HG03066 (cell line): ENCODE measurements at regions not wholly inside any gene's neighbourhood (a gene's known extent, or its start where the extent isn't known, plus 50 kb on each side); places are given as distances from the start of the nearest gene placed in this dataset.

Source experiments
- ATAC-seq: cut with Tn5 transposase; IDR thresholded peaks from one replicate; pipeline ENCODE4 v1.9.1; 2021; ENCODE audit warnings: low read depth; ENCODE audit not compliant: unreplicated experiment

DNA sequence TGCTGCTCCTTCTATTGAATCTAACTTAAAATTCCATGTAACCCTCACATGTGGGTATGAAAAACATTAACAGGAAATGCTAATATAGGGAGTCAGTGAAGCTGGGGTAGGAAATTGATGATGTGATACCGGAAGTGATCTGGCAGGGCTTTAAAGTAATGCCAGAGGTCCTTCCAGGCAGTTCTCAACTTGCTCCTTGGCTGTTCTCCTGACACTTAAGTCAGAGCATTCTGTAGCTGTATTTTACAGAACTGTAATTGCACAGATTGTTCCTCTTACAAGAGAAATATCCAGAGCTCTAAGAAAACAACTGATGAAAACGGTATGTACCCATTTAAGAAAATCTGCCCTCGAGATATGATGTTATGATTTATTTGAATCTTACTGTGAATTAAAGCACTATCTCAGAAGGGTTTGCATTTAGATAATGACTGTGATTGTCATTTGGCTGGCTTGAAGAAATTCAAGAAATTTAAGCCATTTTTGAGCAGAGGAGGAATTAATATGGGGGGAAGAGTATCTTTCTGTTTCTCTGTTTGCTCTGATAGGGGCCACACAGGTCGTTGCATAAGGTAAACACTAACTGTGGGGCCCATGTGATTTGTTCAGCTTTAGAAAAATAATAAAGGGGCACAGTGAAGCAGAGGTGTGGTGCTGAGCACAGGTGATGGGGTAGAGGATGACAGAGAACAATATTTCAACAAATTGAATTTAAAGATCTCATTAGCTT, 88.4 kb downstream of the BBS10 start:
- ATAC-seq, result no peak

DNA sequence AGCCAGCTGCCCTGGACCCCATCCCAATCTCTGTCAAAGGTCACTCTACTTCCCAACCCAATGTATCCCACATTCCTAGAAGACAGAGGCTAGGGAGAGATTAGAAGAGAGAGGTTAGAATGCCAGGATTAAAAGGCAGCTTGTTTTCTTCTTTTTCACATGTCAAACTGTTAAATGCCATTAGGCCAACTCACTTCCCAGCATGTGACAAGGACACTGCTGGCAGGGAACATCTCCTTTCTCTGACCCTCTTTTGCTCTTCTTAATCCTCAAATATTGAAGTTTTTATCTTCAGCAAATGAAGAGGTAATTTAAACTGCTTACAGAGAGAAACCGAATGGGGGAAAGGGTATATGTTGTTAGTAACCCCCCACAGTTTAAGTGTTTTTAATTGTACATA, 89.1 kb downstream of the BBS10 start:
- no peak for ATAC-seq

DNA sequence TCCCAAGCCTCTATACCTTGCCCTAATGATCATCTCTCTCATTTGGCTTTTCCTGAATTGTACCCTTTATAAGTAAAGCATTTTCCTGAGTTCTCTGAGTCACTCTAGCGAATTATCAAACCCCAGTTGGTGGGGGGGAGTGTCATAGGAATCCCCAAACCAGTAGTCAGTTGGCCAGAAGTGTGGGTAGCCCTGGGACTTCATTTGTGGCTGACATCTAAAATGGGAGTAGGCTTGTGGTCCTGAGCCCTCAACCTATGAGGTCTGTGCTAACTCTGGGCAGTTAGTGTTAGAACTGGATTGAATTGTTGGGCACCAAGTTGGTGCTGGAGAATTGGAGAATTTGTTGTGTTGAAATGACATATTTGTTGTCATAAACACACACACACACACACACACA, 91.3 kb downstream of the BBS10 start:
- no peak for ATAC-seq

DNA sequence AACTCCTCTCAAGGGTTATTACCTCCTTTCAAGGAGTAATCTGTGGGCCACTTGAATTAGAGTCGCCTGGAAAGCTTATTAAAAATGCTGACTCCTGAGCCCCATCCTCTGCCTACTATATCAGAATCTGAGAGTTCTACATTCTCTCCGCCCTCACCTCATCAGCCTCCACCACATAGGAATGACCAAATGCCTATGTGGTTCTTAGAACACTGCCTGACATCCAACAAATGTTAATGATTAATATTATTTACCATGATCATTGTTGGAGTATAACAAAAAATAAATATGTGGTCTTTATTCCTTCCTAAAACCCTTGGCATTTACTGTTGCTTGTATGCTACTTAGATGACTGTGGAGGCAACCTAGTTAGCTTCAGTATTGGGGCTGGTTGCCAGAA, 91.9 kb downstream of the BBS10 start:
- no peak for ATAC-seq

DNA sequence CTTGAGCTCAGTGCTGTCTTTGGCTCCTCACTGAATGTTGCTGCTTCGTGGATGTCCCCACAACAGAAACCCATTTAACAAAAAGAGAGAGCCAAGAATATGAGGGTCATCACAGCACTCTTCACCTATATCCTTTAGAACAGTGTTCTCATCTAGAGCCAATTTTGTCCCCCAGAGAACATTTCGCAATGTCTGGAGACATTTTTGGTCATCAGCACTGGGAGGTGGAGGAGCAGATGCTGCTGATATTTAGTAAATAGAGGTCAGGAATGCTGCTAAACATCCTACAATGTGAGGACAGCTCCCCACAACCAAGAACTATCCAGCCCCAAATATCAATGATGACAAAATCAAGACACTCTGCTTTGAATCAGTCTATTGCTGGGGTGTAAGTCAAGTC, 92.5 kb downstream of the BBS10 start:
- no peak for ATAC-seq

DNA sequence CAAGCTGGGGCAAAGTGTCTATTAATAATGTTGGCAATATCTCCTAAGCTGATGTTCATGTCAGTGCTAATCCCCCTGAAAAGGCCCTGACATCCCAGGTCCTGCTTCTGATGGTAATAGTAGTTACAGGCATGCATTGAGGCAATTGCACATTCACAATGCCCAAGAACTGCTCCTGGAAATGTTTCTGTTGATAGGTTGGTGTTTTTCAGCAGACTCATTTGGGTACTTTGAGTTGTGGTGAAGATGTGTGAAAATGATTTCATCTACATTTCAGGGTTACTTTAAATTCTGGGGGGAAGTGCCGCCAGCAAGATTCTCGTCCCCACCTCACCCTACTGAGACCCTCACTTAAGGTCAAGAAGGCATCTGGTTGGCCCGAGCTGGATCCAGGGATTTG, 92.9 kb downstream of the BBS10 start:
- ATAC-seq, result no peak

DNA sequence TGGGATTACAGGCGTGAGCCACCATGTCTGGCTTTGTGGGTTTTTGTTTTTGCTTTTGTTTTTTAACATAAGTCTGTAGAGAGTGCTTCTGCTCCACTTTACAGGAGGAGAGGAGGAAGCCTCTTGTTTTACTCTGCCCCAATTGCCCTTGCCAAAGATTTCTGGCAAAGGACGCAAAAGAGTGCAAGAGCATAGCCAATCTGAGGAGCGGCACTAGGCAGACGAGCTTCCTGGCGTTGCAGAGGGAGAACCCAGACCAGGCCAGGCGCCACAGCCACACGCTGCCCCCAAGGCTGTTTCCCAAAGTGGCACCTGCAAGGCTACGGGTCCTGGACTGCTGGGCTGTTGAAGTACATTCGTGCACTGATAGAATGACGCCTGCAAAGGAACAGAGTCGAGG, 96.2 kb downstream of the BBS10 start:
- no peak for ATAC-seq

DNA sequence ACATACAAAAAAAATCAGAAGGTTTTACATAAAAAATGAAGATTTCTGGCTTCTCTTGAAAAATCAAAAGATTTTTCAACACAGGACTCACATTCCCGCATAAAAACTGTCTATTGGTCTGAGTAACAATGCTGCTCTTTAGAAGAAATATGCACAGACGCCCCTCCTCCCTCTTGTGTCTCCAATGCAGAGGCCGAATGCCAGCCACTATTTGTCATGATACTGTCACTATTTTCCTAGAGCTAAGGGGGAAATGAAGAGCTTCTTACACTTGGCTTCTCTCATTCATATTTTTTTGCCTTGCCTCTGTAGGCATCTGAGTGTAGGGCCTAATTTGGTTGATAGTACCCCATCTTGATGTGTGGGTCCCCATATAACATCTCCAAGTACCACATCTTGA, 98.0 kb downstream of the BBS10 start:
- ATAC-seq, result no peak

DNA sequence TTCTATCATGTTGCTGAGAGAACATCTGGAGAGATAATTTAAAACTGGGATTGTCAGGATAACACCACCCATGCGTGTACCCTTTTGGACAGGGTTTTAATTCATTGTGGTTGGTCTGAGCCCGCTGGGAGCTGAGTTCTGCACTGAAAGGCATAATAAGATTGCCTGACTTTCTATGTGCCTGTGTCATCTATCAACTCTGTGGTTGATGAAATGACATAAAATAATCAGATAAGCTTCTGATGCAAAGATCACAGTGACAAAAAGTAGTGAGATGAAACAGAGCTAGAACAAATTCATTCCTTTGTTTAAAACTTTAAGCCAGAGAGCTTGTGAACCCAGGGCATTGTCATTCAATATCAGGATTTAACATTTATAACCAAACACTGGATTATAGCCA, 98.7 kb downstream of the BBS10 start:
- ATAC-seq, result no peak

DNA sequence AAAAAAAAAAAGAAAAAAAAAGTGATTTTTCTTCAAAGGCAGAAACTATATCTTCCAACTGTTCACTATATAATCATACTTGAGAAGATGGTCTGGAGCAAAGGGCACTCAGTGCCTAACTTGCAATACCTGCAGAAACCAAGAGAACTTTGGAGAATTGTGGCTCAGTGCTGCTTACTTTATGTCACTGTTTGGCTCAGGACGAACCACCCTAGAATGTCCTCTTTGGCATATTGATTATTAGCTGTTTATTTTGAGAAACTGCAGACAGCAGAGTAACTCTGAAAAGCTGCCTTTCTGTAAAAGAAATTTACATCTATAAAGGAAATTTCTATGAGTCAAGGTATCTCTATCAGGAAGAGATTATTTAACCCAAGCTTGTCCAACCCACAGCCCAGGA, 100.2 kb downstream of the BBS10 start:
- no peak for ATAC-seq

DNA sequence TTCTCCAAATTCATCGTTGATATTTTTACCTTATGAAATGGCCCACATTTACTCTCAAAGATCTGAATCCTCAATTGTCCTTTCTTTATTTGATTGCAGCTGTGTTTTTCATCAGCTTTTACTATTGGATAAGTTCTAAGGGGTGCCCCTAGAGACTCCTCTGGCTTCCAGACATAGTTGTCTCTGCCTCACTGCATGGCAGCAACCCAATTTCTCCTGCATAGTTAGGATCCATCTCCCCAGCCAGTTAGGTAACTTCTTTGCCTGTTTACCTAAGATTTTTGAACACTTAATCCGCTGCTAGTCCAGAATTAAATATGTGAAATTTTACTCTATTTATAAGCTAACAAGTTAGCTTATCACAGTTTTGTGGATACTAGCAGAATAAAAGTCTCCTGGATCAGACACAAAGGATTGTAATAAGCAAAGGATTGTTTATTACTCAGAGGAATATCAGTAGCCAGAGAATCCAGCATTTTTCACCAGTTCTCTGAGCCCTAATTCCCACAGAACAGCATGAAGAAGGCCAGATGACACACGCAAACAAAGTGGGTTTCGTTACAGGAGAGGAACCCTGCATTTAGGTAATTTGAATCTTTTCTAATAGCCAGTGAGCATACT, 101.1 kb downstream of the BBS10 start:
- ATAC-seq, result no peak

DNA sequence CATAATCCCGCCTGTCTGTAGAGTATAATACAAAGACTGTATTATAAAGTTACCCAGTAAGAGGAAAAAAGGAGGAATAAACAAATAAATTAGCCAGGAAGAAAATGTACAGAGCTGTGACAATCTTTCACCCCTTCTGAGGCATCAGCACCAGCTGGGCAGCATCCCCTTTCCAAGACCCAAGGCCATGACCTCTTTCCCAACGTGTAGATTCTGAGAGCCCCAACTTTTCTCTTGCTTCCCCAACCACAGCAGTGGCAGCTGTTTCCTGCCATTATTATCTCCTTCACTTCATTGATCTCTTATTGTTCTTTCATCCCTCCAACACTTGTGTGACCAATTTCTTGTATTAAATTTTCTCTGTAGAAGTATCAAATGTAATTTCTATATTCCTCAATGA, 101.6 kb downstream of the BBS10 start:
- ATAC-seq, result no peak

DNA sequence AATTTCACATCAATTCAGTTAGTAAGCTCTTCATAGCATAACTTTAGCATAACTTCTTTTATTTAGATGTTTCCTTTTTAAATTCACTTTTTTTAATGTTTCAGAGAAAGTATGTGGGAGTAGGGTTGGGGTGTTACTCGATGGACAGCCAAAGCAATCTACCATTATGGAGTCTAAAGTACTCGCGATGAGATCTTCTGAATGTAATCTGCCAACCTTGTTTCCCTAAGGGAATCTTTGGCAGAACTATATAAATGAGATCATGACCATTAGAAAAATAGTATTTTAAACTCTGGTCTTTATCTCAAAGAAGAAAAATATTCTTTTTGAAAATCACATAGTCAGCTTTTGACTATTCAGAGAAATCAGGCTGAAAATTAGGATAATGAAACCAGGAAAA, 103.9 kb downstream of the BBS10 start:
- ATAC-seq, result no peak

DNA sequence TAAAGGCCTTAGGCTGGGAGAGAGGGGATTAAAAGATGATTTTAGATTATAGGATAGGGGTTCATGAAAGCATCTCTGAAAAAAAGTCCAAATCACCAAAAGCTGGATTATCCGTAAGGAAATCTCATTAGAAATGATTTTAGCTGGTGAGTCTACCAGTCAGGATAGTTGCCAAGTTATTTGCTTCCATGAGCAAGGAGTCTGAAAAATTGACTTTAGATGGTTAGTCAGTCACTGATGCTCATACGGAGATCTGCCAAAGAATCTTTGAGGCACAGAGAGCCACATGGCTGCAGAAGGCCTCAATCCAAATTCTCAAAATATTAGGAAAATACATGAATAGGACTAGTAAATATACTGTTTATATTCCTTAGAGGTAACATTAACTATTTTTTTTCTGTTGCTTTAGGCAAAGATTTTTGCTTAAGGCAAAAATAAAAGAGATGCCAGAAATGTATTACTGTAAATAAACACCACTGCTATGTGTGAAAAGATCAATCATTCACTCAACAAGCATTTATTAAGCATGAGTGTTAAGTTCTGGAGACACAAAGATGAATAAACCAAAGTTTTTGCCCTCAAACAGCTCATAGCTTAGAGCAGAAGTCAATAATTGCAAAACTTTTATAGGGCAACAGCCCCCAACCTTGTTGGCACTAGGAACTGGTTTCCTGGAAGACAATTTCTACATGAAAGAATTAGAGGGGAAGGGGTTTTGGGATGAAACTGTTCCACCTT, 105.2 kb downstream of the BBS10 start:
- no peak for ATAC-seq

DNA sequence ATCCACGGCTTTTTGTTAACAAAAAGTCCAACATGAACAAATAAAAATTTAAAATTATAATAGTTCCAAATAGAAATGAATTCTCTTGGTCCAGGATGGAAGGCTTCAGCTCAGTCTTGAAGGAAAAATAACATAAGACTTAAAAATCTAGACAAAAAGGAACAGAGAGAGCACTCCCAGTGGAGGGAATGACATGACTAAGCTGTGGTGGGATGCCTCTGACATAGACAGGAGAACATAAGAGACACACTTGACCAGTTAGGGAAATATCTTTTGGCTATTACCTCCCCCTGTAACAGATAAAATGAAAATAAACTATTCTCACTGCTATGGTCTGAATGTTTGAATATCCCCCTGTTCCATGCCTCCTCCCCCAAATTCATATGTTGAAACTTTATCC, 106.8 kb downstream of the BBS10 start:
- no peak for ATAC-seq

DNA sequence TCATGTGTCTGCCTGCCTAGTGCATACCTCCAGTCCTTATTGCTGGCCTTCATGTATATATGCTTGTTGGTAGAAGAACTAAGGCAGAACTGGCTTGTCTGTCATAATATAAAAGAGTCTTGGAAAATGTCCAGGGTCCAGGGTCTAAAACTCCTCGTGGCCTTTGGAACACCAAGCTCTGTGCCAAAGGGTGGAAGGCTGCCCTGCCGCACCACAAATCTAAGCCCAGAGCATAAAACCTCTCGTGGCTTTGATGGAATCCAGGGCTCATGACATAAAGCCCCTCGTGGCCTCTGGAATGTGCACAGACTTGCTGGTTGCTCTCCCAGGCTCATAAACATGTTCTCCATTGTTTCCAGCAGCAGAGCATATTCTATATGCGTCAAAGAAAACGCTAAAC, 107.9 kb downstream of the BBS10 start:
- ATAC-seq, result no peak

DNA sequence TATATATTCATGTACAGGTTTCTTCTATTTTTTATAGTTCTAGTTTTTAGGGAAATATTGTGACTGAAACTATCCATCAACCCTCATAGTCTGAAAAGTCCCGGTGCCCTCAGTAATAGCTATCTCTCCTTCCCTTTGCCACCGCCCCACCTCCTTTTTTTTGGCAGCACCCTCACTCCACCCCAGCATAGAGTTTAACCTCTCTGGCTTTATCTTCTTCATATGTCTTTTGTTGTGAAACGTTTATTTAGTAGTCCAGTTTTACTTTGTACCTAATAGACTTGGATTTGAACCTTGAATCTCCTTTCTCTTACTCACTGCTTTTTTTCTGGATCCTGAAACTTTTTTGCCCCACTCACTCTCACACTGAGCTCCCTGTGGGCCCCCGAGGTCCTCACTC, 109.5 kb downstream of the BBS10 start:
- no peak for ATAC-seq

DNA sequence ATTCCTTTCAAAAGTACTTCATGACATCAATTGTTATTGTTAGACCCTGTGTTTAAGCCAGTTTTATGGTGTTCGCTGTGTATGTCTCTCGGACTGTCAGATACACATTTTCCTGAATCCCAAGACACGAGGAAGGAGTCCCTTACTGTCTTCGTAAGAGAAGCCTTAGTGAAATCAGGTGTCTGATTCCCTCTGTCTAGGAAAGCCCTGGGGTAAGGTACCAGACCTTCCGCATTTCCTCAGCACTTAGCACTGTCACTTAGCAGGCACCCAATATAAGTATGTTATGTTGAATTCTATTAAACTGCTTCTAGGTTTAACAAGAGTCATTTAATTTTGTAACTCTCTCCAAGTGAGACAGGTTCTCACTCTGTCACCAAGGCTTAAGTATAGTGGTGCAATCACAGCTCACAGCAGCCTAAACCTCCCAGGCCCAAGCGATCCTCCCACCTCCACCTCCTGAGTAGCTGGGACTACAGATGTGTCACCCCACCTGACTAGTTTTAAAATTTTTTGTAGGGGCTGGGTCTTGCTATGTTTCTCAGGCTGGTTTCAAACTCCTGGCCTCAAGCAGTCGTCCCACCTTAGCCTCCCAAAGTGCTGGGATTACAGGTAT, 111.0 kb downstream of the BBS10 start:
- no peak for ATAC-seq

DNA sequence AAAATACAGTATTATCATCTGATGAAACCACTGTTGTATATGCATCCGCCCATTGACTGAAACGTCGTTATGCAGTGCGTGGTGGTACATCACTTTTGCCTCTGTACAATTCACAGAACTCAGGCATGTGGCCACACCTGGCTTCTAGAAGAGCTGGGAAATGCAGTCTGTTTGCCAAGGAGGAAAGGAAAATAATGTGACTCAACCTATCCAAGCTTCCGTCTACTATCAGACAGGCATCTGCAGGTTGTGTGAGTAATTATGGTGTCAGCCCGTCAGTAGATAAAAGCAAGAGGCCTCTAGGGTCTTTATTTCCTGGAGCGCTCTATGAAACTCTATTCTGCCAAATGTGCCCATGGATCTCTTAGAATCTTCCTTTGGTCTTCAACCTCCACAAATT, 111.6 kb downstream of the BBS10 start:
- no peak for ATAC-seq

DNA sequence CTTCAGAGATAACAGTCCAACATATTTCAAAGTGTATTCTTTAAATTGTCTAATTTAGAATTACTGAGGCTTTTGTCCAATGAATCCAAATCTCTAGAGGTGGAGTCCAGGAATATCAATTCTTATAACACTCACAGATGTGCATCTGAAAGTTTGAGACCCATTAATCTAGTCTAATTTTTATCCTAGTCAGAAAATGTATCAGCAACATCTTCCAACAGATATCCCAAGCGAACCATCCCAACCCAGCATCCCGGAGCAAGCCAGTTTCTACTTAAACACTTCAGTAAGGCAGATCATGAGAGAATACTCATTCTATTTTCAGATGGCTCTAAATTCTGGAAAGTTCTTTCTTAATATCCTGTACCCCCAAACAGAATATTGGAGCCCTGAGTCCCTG, 113.5 kb downstream of the BBS10 start:
- ATAC-seq, result no peak

DNA sequence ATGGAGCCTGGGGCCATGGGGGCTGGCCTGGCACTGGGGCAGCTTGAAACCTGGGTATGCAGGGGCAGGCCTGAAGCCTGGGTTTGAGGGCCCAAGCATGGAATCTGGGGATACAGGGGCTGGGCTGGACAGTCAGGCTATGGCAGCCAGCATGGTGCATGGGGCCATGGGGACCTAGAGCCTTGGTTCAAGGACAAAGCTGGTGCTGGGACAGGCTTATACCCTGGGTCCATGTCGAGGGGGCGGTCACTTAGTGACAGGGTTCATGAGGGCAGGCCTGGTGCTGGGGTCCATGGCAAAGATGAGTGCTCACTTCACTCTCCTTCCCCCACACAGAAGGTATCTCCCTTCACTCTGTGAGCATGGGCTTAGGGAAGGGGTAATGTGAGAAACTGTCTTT, 116.2 kb downstream of the BBS10 start:
- ATAC-seq, result no peak

DNA sequence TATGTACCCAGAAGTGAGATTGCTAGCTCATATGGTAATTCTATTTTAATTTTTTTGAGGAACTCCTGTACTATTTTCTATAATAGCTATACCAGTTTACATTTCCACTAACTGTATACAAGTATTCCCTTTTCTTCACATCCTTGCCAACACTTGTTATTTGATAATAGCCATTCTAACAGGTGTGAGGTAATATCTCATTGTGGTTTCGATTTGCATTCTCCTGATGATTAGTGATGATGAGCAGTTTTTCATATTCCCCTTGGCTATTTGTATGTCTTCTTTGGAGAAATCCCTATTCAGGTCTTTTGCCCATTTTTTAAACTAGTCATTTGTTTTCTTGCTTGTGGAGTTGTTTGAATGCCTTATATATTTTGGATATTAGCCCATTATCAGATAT, 121.3 kb downstream of the BBS10 start:
- no peak for ATAC-seq
